ENCODE measurements at regions not wholly inside any gene's neighbourhood (a gene's known extent, or its start where the extent isn't known, plus 50 kb on each side); places are given as distances from the start of the nearest gene placed in this dataset.

- H3K36me3 ChIP-seq (ENCODE audit: control insufficient read depth in 4 of 4, insufficient read depth in 4 of 4, low read length in 4 of 4) = no peaks in the 10 kb centered on the region
- H3K9me3 ChIP-seq (ENCODE audit: control insufficient read depth in 4 of 4, insufficient read depth in 3 of 4, low read length in 3 of 4) = peaks cover 0 to 3% (median 0%) of the 10 kb centered on the region in 4 donors
- no peaks in the 10 kb centered on the region for H3K27me3 ChIP-seq (ENCODE audit: control insufficient read depth in 3 of 3, insufficient read depth in 3 of 3, low read length in 2 of 3)
- H3K4me3 ChIP-seq = no peak overlapping the region
- 81 to 89% methylated on average over 4 of the region's 4 CpGs for WGBS, 2 donors
- no peak overlapping the region for H3K9ac ChIP-seq (ENCODE audit: insufficient read depth in 1 of 2, low read length in 2 of 2)
- TF ChIP-seq CTCF (IDR thresholded peaks at IDR 0.05; ENCODE audit: control extremely low read depth, extremely low read depth) = no peak
- ATAC-seq (ENCODE audit: insufficient read depth, low FRiP score) (no peak), DNase-seq (no peak)
- H3K27ac ChIP-seq (ENCODE audit: low read depth in 1 of 2, low read length in 1 of 2) = no peak overlapping the region
- H3K4me1 ChIP-seq (ENCODE audit: control insufficient read depth in 5 of 5, insufficient read depth in 5 of 5, low read length in 5 of 5) = no peaks in the 10 kb centered on the region
Observed at GRCh38 chr21:15401331-15401730, 328.5 kb upstream of the USP25 start.

DNA sequence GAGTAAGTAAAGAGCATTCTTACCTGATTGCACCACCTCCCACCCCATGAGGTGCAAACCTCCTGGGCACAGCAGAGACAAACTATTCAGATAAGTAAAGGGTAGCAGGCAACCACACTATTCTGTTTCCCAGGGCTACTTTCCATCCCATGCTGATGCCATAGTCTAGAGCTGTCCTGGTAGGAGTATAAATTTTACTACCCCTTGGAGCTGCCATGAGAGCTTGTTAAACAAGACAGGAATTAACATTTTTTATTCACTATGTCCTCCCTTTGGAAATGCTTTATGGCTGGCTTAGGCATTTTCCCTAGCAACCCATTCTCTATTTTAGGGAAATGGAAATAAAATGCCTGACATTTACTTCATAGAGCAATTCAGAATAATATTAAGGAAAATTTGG, 324.6 kb upstream of the USP25 start:
- H3K27me3 ChIP-seq (ENCODE audit: control insufficient read depth in 3 of 3, insufficient read depth in 3 of 3, low read length in 2 of 3) = no peaks in the 10 kb centered on the region
- peaks cover 0 to 3% (median 0%) of the 10 kb centered on the region in 4 donors for H3K9me3 ChIP-seq (ENCODE audit: control insufficient read depth in 4 of 4, insufficient read depth in 3 of 4, low read length in 3 of 4)
- no peak overlapping the region for H3K9ac ChIP-seq (ENCODE audit: insufficient read depth in 1 of 2, low read length in 2 of 2)
- TF ChIP-seq CTCF (IDR thresholded peaks at IDR 0.05; ENCODE audit: control extremely low read depth, extremely low read depth) = no peak
- no peak overlapping the region for H3K4me3 ChIP-seq
- no peaks in the 10 kb centered on the region for H3K4me1 ChIP-seq (ENCODE audit: control insufficient read depth in 5 of 5, insufficient read depth in 5 of 5, low read length in 5 of 5)
- no peaks in the 10 kb centered on the region for H3K36me3 ChIP-seq (ENCODE audit: control insufficient read depth in 4 of 4, insufficient read depth in 4 of 4, low read length in 4 of 4)
- no peak for ATAC-seq (ENCODE audit: insufficient read depth, low FRiP score)
- no peak overlapping the region for H3K27ac ChIP-seq (ENCODE audit: low read depth in 1 of 2, low read length in 1 of 2)
- no peak for DNase-seq

DNA sequence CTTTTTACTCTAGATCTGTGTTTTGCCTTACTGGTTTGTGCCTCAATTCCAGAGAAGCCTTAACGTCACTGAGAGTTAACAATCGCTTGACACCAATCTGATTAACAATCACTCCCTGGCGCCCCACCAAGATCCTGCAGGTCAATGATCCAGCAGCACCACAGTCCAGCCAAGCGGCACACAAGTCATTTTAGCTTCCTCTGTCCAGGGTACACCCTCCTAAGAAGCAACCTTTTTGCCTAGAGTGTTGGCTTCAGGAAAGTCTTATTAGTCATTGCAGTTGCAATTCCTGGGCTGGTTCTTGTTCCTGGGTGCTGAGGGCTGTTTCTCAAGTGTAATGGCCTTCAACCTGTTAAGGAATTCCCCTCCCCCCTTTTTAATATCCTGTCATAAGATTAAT, 323.0 kb upstream of the USP25 start:
- TF ChIP-seq CTCF (IDR thresholded peaks at IDR 0.05; ENCODE audit: control extremely low read depth, extremely low read depth) = no peak
- H3K36me3 ChIP-seq (ENCODE audit: control insufficient read depth in 4 of 4, insufficient read depth in 4 of 4, low read length in 4 of 4) = no peaks in the 10 kb centered on the region
- H3K4me3 ChIP-seq = no peak overlapping the region
- peaks cover 0 to 3% (median 0%) of the 10 kb centered on the region in 4 donors for H3K9me3 ChIP-seq (ENCODE audit: control insufficient read depth in 4 of 4, insufficient read depth in 3 of 4, low read length in 3 of 4)
- no peak overlapping the region for H3K9ac ChIP-seq (ENCODE audit: insufficient read depth in 1 of 2, low read length in 2 of 2)
- no peaks in the 10 kb centered on the region for H3K4me1 ChIP-seq (ENCODE audit: control insufficient read depth in 5 of 5, insufficient read depth in 5 of 5, low read length in 5 of 5)
- H3K27ac ChIP-seq (ENCODE audit: low read depth in 1 of 2, low read length in 1 of 2) = no peak overlapping the region
- WGBS, 2 donors = 83 to 88% methylated on average over 4 of the region's 4 CpGs
- no peak for ATAC-seq (ENCODE audit: insufficient read depth, low FRiP score)
- DNase-seq = no peak
- H3K27me3 ChIP-seq (ENCODE audit: control insufficient read depth in 3 of 3, insufficient read depth in 3 of 3, low read length in 2 of 3) = no peaks in the 10 kb centered on the region

DNA sequence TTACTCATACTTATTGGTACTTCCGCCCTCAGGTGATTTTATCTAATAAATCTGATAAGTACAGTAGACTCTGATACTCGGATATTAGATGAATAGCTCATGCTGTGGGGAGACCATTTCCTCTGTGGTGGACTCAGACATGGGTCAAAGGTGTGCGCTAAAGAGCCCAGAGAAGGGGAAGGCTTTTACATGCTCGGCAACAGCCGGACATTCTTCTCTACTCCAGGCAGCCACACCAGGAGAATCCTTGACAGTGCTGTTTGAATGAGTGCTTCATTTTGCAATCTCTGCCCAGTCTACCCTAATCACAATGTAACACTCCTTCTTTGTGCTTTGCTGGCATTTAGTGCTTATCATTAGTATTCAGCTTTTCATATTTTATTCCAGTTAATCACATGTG, 322.2 kb upstream of the USP25 start:
- no peak for ATAC-seq (ENCODE audit: insufficient read depth, low FRiP score)
- H3K27ac ChIP-seq (ENCODE audit: low read depth in 1 of 2, low read length in 1 of 2) = no peak overlapping the region
- H3K4me3 ChIP-seq = no peak overlapping the region
- no peaks in the 10 kb centered on the region for H3K4me1 ChIP-seq (ENCODE audit: control insufficient read depth in 5 of 5, insufficient read depth in 5 of 5, low read length in 5 of 5)
- no peak for TF ChIP-seq CTCF (IDR thresholded peaks at IDR 0.05; ENCODE audit: control extremely low read depth, extremely low read depth)
- no peak for DNase-seq
- no peaks in the 10 kb centered on the region for H3K27me3 ChIP-seq (ENCODE audit: control insufficient read depth in 3 of 3, insufficient read depth in 3 of 3, low read length in 2 of 3)
- 77 to 83% methylated on average over 5 of the region's 5 CpGs for WGBS, 2 donors
- H3K9ac ChIP-seq (ENCODE audit: insufficient read depth in 1 of 2, low read length in 2 of 2) = no peak overlapping the region
- H3K9me3 ChIP-seq (ENCODE audit: control insufficient read depth in 4 of 4, insufficient read depth in 3 of 4, low read length in 3 of 4) = peaks cover 0 to 3% (median 0%) of the 10 kb centered on the region in 4 donors
- H3K36me3 ChIP-seq (ENCODE audit: control insufficient read depth in 4 of 4, insufficient read depth in 4 of 4, low read length in 4 of 4) = no peaks in the 10 kb centered on the region

Measured in lung (tissue), 11 donors.